T-cell (primary cell): ENCODE measurements at regions not wholly inside any gene's neighbourhood (a gene's known extent, or its start where the extent isn't known, plus 50 kb on each side); places are given as distances from the start of the nearest gene placed in this dataset.

Source experiments
- ATAC-seq, 4 experiments: fragments of 200-7000 bp in 3 of 4; fragments of 150-1000 bp in 1 of 4; cut with Tn5 transposase; replicated peaks in 1 of 4; 1 replicate in 3 of 4; 2 replicates in 1 of 4; pipeline ENCODE4 v1.10.0; 2021; ENCODE audit warnings: moderate library complexity in 3 of 4, mild to moderate bottlenecking in 2 of 4, moderate number of reproducible peaks in 1 of 4
- CTCF ChIA-PET, 2 donors: fragments of 300-600 bp; sonication (Branson Sonifier 250); formaldehyde crosslinking; loops; one replicate each; lab custom pipeline; 2022; ENCODE audit warnings: antibody characterized with exemption in 2 of 2; lab: Charles Lee
- POLR2A ChIA-PET, 2 donors: fragments of 300-600 bp; sonication (Branson Sonifier 250); formaldehyde crosslinking; loops; one replicate each; lab custom pipeline; 2022; ENCODE audit warnings: antibody characterized with exemption in 2 of 2; lab: Charles Lee
- DNase-seq, 35 experiments: peaks; one replicate each; pipeline versions ENCODE4 v3.0.0 to v3.0.0-alpha.2; 2013 to 2023
- H3K27ac ChIP-seq: one replicate; pipeline ENCODE4 v1.5.1; 2013; ENCODE audit warnings: low read length
- H3K27me3 ChIP-seq, 2 experiments: replicated peaks in 1 of 2; 1 replicate in 1 of 2; 2 replicates in 1 of 2; pipeline versions ENCODE4 v1.6.1 to v1.7.0; 2013; ENCODE audit warnings: low read length in 1 of 2, mixed read lengths in 1 of 2; ENCODE audit not compliant: control insufficient read depth in 2 of 2, insufficient read depth in 2 of 2; ENCODE audit errors: extremely low read depth in 1 of 2
- H3K36me3 ChIP-seq, 2 donors: 1 replicate in 1 of 2; 2 replicates in 1 of 2; pipeline versions ENCODE4 v1.6.1 to v1.7.0; 2013; ENCODE audit warnings: low read length in 1 of 2; ENCODE audit not compliant: control insufficient read depth in 2 of 2, insufficient read depth in 1 of 2; ENCODE audit errors: extremely low read depth in 1 of 2
- H3K4me1 ChIP-seq, 2 experiments: 1 replicate in 1 of 2; 2 replicates in 1 of 2; pipeline versions ENCODE4 v1.6.1 to v1.7.0; 2013; ENCODE audit warnings: low read length in 2 of 2, mixed read lengths in 1 of 2; ENCODE audit not compliant: insufficient read depth in 2 of 2, control insufficient read depth in 1 of 2; ENCODE audit errors: extremely low read depth in 1 of 2
- H3K4me3 ChIP-seq, 2 donors: 1 replicate in 1 of 2; 2 replicates in 1 of 2; pipeline versions ENCODE4 v1.5.1 to v1.7.0; 2013; ENCODE audit warnings: mild to moderate bottlenecking in 2 of 2, low read length in 1 of 2, moderate library complexity in 1 of 2; ENCODE audit not compliant: control insufficient read depth in 1 of 2; ENCODE audit errors: extremely low read depth in 1 of 2
- H3K9me3 ChIP-seq: 2 replicates; pipeline ENCODE4 v1.7.0; 2013
- H3K27ac Mint-ChIP-seq, 2 donors: one replicate each; pipeline ENCODE4 v1.8.0; 2020 to 2021; ENCODE audit warnings: mild to moderate bottlenecking in 2 of 2, mixed read lengths in 2 of 2
- H3K27me3 Mint-ChIP-seq, 2 donors: one replicate each; pipeline ENCODE4 v1.8.0; 2021 to 2022; ENCODE audit warnings: mixed read lengths in 2 of 2
- H3K36me3 Mint-ChIP-seq: one replicate; pipeline ENCODE4 v1.8.0; 2021; ENCODE audit warnings: mixed read lengths
- H3K4me1 Mint-ChIP-seq, 3 donors: one replicate each; pipeline ENCODE4 v1.8.0; 2020 to 2022; ENCODE audit warnings: mixed read lengths in 3 of 3, mild to moderate bottlenecking in 1 of 3
- H3K4me3 Mint-ChIP-seq, 3 donors: one replicate each; pipeline ENCODE4 v1.8.0; 2020 to 2022; ENCODE audit warnings: mild to moderate bottlenecking in 3 of 3, mixed read lengths in 3 of 3, moderate library complexity in 3 of 3
- H3K9me3 Mint-ChIP-seq, 3 donors: one replicate each; pipeline ENCODE4 v1.8.0; 2020 to 2022; ENCODE audit warnings: mixed read lengths in 3 of 3
- WGBS: methylation state at CpG from one replicate; pipeline ENCODE4 v1.1.5; 2013; ENCODE audit warnings: missing lambda C conversion rate; ENCODE audit not compliant: insufficient coverage; 5-methylcytosine and 5-hydroxymethylcytosine counted together

DNA sequence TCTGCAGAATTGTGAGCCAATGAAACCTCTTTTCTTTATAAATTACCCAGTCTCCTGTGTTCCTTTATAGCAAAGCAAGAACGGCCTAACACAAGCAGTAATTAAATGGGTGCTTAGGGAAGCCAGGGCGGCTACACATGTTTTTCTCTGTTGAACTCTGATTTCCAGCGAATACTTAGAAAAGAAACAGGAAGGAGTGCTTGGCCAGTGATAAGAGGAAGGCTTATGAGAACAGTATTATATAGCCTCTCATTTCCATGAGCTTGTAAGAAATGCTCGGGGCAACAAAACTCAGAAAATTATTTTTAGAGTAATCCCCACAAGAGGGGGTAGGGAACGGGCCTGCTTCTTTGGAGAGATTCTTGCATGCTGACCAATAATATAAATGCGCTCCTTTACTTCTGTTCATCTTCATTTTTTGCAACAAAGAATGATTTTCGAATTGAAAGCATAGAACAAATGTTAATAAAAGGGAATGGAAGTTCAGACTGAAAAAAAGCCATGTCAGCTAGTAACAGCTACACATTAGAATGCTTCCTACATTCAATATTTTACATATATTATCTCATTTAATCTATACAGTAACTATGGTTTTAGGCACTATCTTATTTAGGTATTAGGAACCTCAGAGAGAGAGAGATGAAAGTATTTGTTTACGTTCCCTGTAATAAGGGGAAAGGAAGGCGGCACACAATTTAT, 49.7 kb upstream of the CCDC85A start:
- ChIA-PET CTCF (interaction anchor here in 1 of 2 donors (0.5 kb wide), 1 partner anchor 62 kb away, joined by 5 read pairs; no protein-coding TSS in a partner anchor), POLR2A (no interaction called here)
- peaks cover 0 to 8% (median 0%) of the 10 kb centered on the region in 3 donors for H3K9me3 Mint-ChIP-seq
- Histone ChIP-seq H3K9me3 (no peaks in the 10 kb centered on the region), H3K27me3 (no peaks in the 10 kb centered on the region), H3K27ac (no peak overlapping the region), H3K36me3 (no peaks in the 10 kb centered on the region), H3K4me3 (no peak overlapping the region), H3K4me1 (no peaks in the 10 kb centered on the region)
- no CpG with 5 or more reads among the region's 9 CpGs for WGBS
- H3K4me3 Mint-ChIP-seq = no peak overlapping the region
- DNase-seq (no peak), ATAC-seq (no peak)
- H3K27ac Mint-ChIP-seq = no peak overlapping the region
- no peaks in the 10 kb centered on the region for H3K36me3 Mint-ChIP-seq
- no peaks in the 10 kb centered on the region for H3K4me1 Mint-ChIP-seq
- peaks cover 0 to 3% of the 10 kb centered on the region in 2 donors for H3K27me3 Mint-ChIP-seq
